Type B pancreatic cell (in vitro differentiated cells): ENCODE measurements at regions not wholly inside any gene's neighbourhood (a gene's known extent, or its start where the extent isn't known, plus 50 kb on each side); places are given as distances from the start of the nearest gene placed in this dataset.

Source experiments
- DNase-seq: peaks from one replicate; pipeline ENCODE4 v3.0.0; 2021; ENCODE audit warnings: mixed read lengths; ENCODE audit not compliant: unreplicated experiment; ENCODE audit errors: extremely low spot score
- H3K27ac Mint-ChIP-seq: 2 replicates; pipeline ENCODE4 v1.8.0; 2021; ENCODE audit warnings: mild to moderate bottlenecking, mixed read lengths
- H3K27me3 Mint-ChIP-seq: 2 replicates; pipeline ENCODE4 v1.8.0; 2021; ENCODE audit warnings: mixed read lengths
- H3K36me3 Mint-ChIP-seq: 2 replicates; pipeline ENCODE4 v1.8.0; 2021; ENCODE audit warnings: mixed read lengths
- H3K4me1 Mint-ChIP-seq: one replicate; pipeline ENCODE4 v1.8.0; 2021; ENCODE audit warnings: mixed read lengths; ENCODE audit not compliant: unreplicated experiment
- H3K4me3 Mint-ChIP-seq: 2 replicates; pipeline ENCODE4 v1.8.0; 2021; ENCODE audit warnings: mild to moderate bottlenecking, mixed read lengths
- H3K9me3 Mint-ChIP-seq: 2 replicates; pipeline ENCODE4 v1.8.0; 2021; ENCODE audit warnings: mixed read lengths
- TF ChIP-seq, protein P1 (sequence below): fragments of 200-600 bp; sonication (generic); conservative IDR thresholded peaks from 2 replicates; pipeline ENCODE4 v1.5.0; 2021; ENCODE audit warnings: antibody characterized with exemption, mild to moderate bottlenecking

DNA sequence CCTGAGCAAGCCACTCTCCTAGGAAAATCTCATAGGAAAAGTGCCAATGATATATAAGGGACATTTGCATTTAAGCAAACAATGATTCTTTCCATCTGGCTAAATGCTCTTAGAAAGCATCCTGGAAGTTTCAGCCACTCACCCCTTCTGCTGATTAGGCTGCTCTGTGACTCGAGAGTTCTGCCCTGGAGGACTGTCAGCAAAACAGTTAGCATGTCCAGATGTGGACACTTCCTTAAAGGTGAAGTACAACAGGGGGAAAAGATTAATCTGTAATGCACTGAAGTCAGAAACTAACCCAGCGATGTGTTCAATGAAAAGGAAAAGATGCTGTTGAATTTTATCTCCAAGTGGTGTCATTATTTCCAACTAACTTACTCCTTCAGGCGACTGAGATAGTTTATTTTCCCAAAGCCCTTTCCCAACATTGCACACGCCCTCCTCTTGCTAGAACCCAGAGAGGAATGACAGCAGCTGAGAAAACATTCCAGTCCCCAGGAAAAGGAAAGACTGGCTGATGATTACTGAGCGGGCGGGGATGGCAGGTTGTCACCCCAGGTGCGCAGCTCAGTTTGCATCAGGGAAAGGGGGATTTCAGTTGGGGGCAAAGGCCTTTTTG lies 214.0 kb downstream of the SS18 start:
- Mint-ChIP-seq H3K4me1 (peaks cover 32% of the 10 kb centered on the region), H3K4me3 (no peak overlapping the region), H3K27ac (no peak overlapping the region)

GRCh38 chr18:25875551-25876240 lies 214.7 kb downstream of the SS18 start:
- no peaks in the 10 kb centered on the region for H3K36me3 Mint-ChIP-seq
- no peak for DNase-seq
- H3K4me1 Mint-ChIP-seq = peaks cover 33% of the 10 kb centered on the region
- H3K9me3 Mint-ChIP-seq = peaks cover 4% of the 10 kb centered on the region
- H3K4me3 Mint-ChIP-seq = no peak overlapping the region
- no peak overlapping the region for H3K27ac Mint-ChIP-seq
- peaks cover 27% of the 10 kb centered on the region for H3K27me3 Mint-ChIP-seq
- TF ChIP-seq, protein P1, sequence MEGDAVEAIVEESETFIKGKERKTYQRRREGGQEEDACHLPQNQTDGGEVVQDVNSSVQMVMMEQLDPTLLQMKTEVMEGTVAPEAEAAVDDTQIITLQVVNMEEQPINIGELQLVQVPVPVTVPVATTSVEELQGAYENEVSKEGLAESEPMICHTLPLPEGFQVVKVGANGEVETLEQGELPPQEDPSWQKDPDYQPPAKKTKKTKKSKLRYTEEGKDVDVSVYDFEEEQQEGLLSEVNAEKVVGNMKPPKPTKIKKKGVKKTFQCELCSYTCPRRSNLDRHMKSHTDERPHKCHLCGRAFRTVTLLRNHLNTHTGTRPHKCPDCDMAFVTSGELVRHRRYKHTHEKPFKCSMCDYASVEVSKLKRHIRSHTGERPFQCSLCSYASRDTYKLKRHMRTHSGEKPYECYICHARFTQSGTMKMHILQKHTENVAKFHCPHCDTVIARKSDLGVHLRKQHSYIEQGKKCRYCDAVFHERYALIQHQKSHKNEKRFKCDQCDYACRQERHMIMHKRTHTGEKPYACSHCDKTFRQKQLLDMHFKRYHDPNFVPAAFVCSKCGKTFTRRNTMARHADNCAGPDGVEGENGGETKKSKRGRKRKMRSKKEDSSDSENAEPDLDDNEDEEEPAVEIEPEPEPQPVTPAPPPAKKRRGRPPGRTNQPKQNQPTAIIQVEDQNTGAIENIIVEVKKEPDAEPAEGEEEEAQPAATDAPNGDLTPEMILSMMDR = no peak

More for the DNA sequence above, 214.0 kb downstream of the SS18 start:
- H3K9me3 Mint-ChIP-seq = peaks cover 4% of the 10 kb centered on the region
- TF ChIP-seq, protein P1 = no peak
- no peak for DNase-seq
- H3K36me3 Mint-ChIP-seq = no peaks in the 10 kb centered on the region
- H3K27me3 Mint-ChIP-seq = peaks cover 30% of the 10 kb centered on the region

DNA sequence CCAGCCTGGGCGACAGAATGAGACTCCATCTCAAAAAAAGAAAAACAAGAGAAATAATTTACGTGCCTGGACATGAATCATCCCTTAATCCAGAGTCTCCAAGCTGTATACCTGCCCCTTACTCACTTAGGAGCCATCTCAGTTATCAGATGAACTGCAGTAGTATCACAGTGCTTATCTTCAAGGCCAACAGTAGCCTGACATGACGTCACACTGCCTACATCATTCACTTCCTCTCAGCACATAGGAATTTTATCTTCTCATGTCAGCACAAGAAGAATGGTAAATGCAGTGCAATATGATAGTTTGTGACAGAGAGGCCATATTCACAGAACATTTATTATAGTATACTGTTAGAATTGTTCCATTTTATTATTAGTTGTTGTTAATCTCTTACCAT lies 216.6 kb downstream of the SS18 start:
- peaks cover 33% of the 10 kb centered on the region for H3K4me1 Mint-ChIP-seq
- peaks cover 4% of the 10 kb centered on the region for H3K9me3 Mint-ChIP-seq
- no peak overlapping the region for H3K27ac Mint-ChIP-seq
- no peak overlapping the region for H3K4me3 Mint-ChIP-seq
- no peak for DNase-seq
- no peaks in the 10 kb centered on the region for H3K36me3 Mint-ChIP-seq
- TF ChIP-seq, protein P1 = no peak
- H3K27me3 Mint-ChIP-seq = peaks cover 23% of the 10 kb centered on the region

GRCh38 chr18:25866331-25866730 lies 224.1 kb downstream of the SS18 start:
- Mint-ChIP-seq H3K27me3 (peaks cover 5% of the 10 kb centered on the region), H3K27ac (no peak overlapping the region), H3K4me1 (peaks cover under 1% of the 10 kb centered on the region), H3K36me3 (no peaks in the 10 kb centered on the region), H3K9me3 (no peaks in the 10 kb centered on the region), H3K4me3 (no peak overlapping the region)
- DNase-seq = no peak
- TF ChIP-seq, protein P1 = no peak

DNA sequence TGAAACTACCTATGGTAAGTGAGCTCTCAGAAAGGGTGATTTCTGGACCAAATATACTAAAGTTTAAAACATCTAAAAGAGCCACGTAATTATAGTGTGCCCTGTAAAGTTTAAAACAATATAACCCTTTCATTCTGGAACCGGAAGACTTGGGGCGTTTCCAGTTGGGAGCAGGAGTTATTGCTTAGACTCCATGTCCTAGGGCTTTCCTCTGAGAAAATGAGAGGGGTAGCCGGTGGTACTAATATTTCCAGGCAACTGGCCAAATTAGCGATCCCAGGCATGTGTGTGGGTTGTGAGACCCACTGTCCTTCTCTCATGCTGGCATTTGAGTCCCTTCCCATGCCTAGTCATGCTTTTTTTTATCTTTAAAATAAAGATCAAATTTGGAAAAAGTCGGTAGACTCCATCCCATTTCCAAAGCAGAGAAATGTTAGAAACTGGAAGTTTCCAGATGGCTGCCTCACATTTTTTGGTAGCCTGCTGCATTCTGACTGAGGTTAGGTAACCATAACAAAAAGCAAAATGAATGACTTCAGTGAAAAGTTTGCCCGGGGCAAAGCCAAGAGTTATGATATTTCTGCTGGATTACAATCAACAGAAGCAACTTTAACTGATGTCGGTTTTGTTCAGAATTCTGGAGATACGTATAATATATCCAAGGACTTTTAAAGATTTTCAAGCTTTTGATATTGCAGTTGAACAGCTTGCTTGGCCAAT lies 227.4 kb downstream of the SS18 start:
- no peak for DNase-seq
- H3K4me3 Mint-ChIP-seq = no peak overlapping the region

More for the DNA sequence above, 227.4 kb downstream of the SS18 start:
- Mint-ChIP-seq H3K36me3 (no peaks in the 10 kb centered on the region), H3K4me1 (no peaks in the 10 kb centered on the region), H3K9me3 (no peaks in the 10 kb centered on the region), H3K27ac (no peak overlapping the region), H3K27me3 (no peaks in the 10 kb centered on the region)
- TF ChIP-seq, protein P1 = no peak
